Spinal cord (tissue), 9 donors: ENCODE measurements at regions not wholly inside any gene's neighbourhood (a gene's known extent, or its start where the extent isn't known, plus 50 kb on each side); places are given as distances from the start of the nearest gene placed in this dataset.

Experiments used
- DNase-seq, 6 donors: peaks; one replicate each; pipeline versions ENCODE4 v3.0.0 to v3.0.0-alpha.2; 2013 to 2015; ENCODE audit warnings: low spot score in 6 of 6, low read depth in 4 of 6
- H3K27ac ChIP-seq: one replicate; pipeline ENCODE4 v1.5.1; 2013; ENCODE audit warnings: low read depth, low read length, control low read depth
- H3K27me3 ChIP-seq: one replicate; pipeline ENCODE4 v1.6.1; 2013; ENCODE audit warnings: low read length; ENCODE audit not compliant: control insufficient read depth, insufficient read depth
- H3K36me3 ChIP-seq: one replicate; pipeline ENCODE4 v1.6.1; 2013; ENCODE audit warnings: low read length; ENCODE audit not compliant: control insufficient read depth, insufficient read depth
- H3K4me1 ChIP-seq: one replicate; pipeline ENCODE4 v1.6.1; 2013; ENCODE audit warnings: low read length; ENCODE audit not compliant: control insufficient read depth, insufficient read depth
- H3K4me3 ChIP-seq: one replicate; pipeline ENCODE4 v1.5.1; 2013; ENCODE audit warnings: low read depth, low read length, control low read depth
- H3K9me3 ChIP-seq: one replicate; pipeline ENCODE4 v1.6.1; 2013; ENCODE audit warnings: low read length; ENCODE audit not compliant: control insufficient read depth, insufficient read depth
- WGBS: methylation state at CpG from one replicate; pipeline ENCODE4 v1.1.5; 2013; ENCODE audit warnings: missing lambda C conversion rate; ENCODE audit not compliant: insufficient coverage; 5-methylcytosine and 5-hydroxymethylcytosine counted together
- donor health status: healthy.

DNA sequence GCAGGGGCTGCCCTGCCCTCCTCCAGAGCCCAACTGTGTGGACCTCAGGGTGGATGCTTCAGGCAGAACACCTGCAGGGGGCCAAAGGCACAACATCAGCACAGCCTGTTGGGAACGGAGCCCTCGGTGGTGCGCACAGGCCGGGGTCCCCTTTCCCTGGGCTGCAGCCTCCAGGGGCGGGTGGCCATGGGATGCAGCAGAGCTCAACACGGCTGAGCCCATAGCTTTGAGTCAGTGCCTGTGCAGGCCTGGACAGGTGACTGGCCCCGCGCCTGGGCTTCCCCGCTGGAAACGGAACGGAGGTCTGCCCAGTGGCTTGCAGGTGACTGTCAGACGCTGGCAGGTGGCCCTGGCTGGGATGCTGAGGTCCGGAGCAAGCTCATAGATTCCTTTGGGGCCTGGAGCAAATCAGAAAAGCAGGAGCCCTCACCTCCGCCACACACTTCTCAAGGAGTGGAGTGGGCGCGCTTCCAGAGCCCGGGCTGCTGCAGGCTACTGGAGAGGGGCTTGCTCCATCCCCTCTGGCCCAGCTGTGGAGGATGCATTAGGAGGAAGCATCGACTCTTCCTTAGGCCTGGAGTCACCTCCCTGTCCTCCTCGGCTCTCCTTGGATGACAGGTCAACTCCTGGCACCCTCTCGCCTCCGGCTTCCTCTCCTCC is 69.8 kb upstream of the RNU6ATAC start:
- Histone ChIP-seq H3K4me1 (peaks cover 51% of the 10 kb centered on the region), H3K36me3 (no peaks in the 10 kb centered on the region), H3K9me3 (no peaks in the 10 kb centered on the region), H3K27me3 (no peaks in the 10 kb centered on the region), H3K4me3 (no peak overlapping the region), H3K27ac (no peak overlapping the region)
- DNase-seq, result no peak
- 87% methylated on average over 16 of the region's 21 CpGs for WGBS

DNA sequence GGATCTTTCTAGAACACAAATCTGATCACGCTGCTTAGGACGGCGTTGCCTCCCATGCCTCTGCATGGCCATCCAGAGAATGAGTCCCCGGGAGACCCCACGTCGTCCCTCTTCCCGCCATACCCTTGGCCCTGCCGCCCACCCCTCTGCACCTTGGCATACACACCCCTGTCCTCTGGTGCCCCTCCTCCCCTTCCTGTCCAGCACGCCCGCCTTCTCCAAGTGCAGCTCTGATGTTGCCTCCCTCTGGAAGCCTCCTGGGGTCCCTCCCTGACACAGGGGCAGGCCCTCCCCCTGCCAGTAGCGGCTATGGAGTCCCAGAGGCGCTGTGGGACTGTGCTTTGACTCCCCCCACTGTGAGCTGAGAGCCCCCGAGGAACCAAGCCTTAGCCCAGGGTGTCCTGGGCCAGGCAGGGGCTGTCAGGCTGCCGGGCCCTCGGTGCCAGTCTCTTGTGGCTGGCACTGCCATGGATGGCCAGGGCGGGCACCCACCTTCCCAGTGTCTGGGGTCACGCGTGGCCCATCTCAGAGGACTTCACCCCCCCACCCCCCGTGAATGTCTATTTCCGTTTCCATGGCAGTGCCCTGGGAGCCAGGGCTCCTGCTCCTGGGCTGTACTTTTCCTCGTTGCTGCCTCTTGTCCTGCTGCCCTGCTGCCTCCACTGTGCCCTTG is 70.5 kb upstream of the RNU6ATAC start:
- H3K4me1 ChIP-seq, result peaks cover 46% of the 10 kb centered on the region
- 76% methylated on average over 19 of the region's 21 CpGs for WGBS
- no peak overlapping the region for H3K4me3 ChIP-seq
- H3K36me3 ChIP-seq, result no peaks in the 10 kb centered on the region
- DNase-seq, result no peak
- no peaks in the 10 kb centered on the region for H3K27me3 ChIP-seq
- H3K27ac ChIP-seq, result no peak overlapping the region
- no peaks in the 10 kb centered on the region for H3K9me3 ChIP-seq

- H3K36me3 ChIP-seq, result no peaks in the 10 kb centered on the region
- DNase-seq, result no peak
- H3K4me3 ChIP-seq, result no peak overlapping the region
- peaks cover 47% of the 10 kb centered on the region for H3K4me1 ChIP-seq
- H3K27me3 ChIP-seq, result no peaks in the 10 kb centered on the region
- H3K9me3 ChIP-seq, result no peaks in the 10 kb centered on the region
- no peak overlapping the region for H3K27ac ChIP-seq
- WGBS, result 73% methylated on average over 10 of the region's 16 CpGs
These were observed 71.0 kb upstream of the RNU6ATAC start for GRCh38 chr9:134235366-134235765.

GRCh38 chr9:134236001-134236421 is 71.6 kb upstream of the RNU6ATAC start:
- Histone ChIP-seq H3K4me3 (no peak overlapping the region), H3K9me3 (no peaks in the 10 kb centered on the region), H3K27ac (no peak overlapping the region), H3K4me1 (peaks cover 44% of the 10 kb centered on the region), H3K36me3 (no peaks in the 10 kb centered on the region), H3K27me3 (no peaks in the 10 kb centered on the region)
- 58% methylated on average over 6 of the region's 6 CpGs for WGBS
- no peak for DNase-seq

DNA sequence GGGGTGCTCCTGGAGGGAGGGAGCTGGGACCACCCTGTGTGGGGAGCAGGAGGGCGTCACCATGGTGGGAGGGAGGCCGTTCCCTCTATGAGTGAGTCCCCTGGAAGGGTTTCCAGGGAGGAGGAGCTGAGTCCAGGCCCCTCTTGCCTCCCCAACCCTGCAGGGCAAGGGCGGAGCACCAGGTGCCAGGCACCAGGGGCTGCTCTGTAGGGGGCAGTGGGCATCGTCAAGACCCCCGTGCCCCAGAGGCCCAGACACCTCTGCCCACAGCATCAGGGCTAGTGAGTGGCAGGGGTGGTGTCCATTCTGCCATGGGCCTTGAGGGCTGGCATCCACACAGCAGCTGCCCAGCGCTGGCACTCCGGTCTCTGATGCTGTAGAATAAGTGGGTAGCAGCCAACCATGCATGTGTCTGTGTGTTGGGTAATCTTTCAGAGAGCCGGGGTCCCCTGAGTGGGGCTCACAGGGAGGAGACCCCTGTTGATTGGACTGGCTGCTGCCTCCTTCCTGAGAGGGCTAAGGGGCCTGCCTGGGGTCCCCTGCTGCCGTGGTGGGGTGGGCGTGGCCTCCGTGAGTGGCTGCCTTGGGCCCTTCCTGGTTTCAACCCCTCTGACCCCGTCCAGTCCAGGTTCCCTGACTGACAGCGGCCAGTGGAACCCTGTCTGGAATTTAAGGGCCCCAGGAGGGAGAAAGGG is 72.7 kb upstream of the RNU6ATAC start:
- peaks cover 34% of the 10 kb centered on the region for H3K4me1 ChIP-seq
- no peak overlapping the region for H3K27ac ChIP-seq
- 81% methylated on average over 13 of the region's 13 CpGs for WGBS

GRCh38 chr9:134237630-134238265 is 73.4 kb upstream of the RNU6ATAC start:
- Histone ChIP-seq H3K27me3 (peaks cover 4% of the 10 kb centered on the region), H3K4me1 (peaks cover 34% of the 10 kb centered on the region), H3K4me3 (no peak overlapping the region), H3K9me3 (no peaks in the 10 kb centered on the region), H3K36me3 (no peaks in the 10 kb centered on the region), H3K27ac (no peak overlapping the region)
- no peak for DNase-seq
- WGBS, result 88% methylated on average over 16 of the region's 17 CpGs

More for the DNA sequence above, 72.7 kb upstream of the RNU6ATAC start:
- no peaks in the 10 kb centered on the region for H3K9me3 ChIP-seq
- no peak overlapping the region for H3K4me3 ChIP-seq
- H3K27me3 ChIP-seq, result no peaks in the 10 kb centered on the region
- no peaks in the 10 kb centered on the region for H3K36me3 ChIP-seq
- DNase-seq, result no peak

GRCh38 chr9:134239130-134239903 is 75.0 kb upstream of the RNU6ATAC start:
- WGBS, result 85% methylated on average over 22 of the region's 29 CpGs
- Histone ChIP-seq H3K36me3 (no peaks in the 10 kb centered on the region), H3K27me3 (peaks cover 4% of the 10 kb centered on the region), H3K27ac (no peak overlapping the region), H3K9me3 (no peaks in the 10 kb centered on the region), H3K4me3 (no peak overlapping the region), H3K4me1 (peaks cover 34% of the 10 kb centered on the region)
- no peak for DNase-seq

- Histone ChIP-seq H3K4me3 (no peak overlapping the region), H3K9me3 (no peaks in the 10 kb centered on the region), H3K36me3 (no peaks in the 10 kb centered on the region), H3K27ac (no peak overlapping the region), H3K4me1 (peaks cover 32% of the 10 kb centered on the region), H3K27me3 (peaks cover 4% of the 10 kb centered on the region)
- 50% methylated on average over 4 of the region's 7 CpGs for WGBS
- no peak for DNase-seq
These were observed 75.6 kb upstream of the RNU6ATAC start for GRCh38 chr9:134239939-134240338.

DNA sequence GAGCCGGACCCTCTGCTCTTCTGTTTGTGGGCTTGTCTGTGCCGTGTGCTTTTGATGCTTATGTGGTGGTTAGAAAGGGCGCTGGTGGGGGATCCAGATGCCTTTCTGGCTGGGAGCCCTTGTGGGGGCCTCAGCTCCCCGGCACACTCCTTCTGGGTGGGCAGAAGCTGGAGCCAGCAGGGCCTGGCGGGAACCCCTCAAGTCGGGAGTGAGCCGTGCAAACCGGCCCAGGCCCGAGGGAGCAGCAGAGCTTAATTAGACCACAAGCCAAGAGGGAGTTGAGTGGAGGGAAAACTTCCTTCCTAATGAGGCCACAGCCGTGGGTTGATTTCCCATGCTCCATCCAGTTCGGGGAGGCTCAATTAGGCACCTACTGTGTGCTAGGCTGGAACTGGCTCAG is 76.0 kb upstream of the RNU6ATAC start:
- Histone ChIP-seq H3K4me1 (peaks cover 28% of the 10 kb centered on the region), H3K4me3 (no peak overlapping the region), H3K9me3 (no peaks in the 10 kb centered on the region), H3K27ac (no peak overlapping the region), H3K27me3 (peaks cover 6% of the 10 kb centered on the region), H3K36me3 (no peaks in the 10 kb centered on the region)
- DNase-seq, result peak in 1 of 6 donors; percentile 42
- WGBS, result 20% methylated on average over 9 of the region's 11 CpGs
